Ishikawa (cell line): ENCODE measurements at regions not wholly inside any gene's neighbourhood (a gene's known extent, or its start where the extent isn't known, plus 50 kb on each side); places are given as distances from the start of the nearest gene placed in this dataset.

Experiments
- CEBPB ChIP-seq: IDR thresholded peaks from 2 replicates; pipeline ENCODE4 v1.6.1; 2012
- EGR1 ChIP-seq: IDR thresholded peaks from 2 replicates; pipeline ENCODE4 v1.6.1; 2012
- EP300 ChIP-seq: IDR thresholded peaks from 2 replicates; pipeline ENCODE4 v1.6.1; 2012; ENCODE audit warnings: borderline replicate concordance
- MAX ChIP-seq: IDR thresholded peaks from 2 replicates; pipeline ENCODE4 v1.6.1; 2012
- TAF1 ChIP-seq: IDR thresholded peaks from 2 replicates; pipeline ENCODE4 v1.6.1; 2012; ENCODE audit warnings: low read depth, mild to moderate bottlenecking
- YY1 ChIP-seq: IDR thresholded peaks from 2 replicates; pipeline ENCODE4 v1.6.1; 2012; ENCODE audit warnings: low read depth

DNA sequence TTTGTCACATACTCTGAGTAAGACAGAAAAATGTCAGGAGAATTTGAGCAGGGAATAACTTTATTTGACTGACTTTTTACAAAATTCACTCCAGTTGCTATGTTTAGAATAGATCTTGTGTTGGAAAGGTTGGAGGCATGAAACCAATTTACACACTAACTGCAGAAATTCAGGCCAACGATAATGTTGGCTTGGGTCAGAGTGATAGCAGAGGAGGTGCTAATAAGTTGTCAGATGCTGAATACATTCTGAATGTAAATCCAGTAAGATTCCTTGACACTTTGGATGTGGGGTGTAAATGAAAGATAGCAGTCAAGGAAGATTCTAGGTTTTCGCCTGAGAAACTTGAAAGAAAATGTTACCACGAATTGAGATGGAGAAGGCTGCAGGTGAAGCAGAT is 502.5 kb upstream of the GHITM start:
- TF ChIP-seq YY1 (no peak), EGR1 (no peak), TAF1 (no peak), EP300 (no peak), MAX (no peak), CEBPB (no peak)
